OCI-LY3 (cell line): ENCODE measurements at regions not wholly inside any gene's neighbourhood (a gene's known extent, or its start where the extent isn't known, plus 50 kb on each side); places are given as distances from the start of the nearest gene placed in this dataset.

Experiments
- H2AFZ ChIP-seq: fragments of 200-600, 300-600 bp; shearing (Covaris generic); 2 replicates; pipeline ENCODE4 v1.6.0; 2014; ENCODE audit warnings: antibody characterized with exemption, low read depth, low read length
- H3K27ac ChIP-seq: fragments of 200-600, 300-600 bp; sonication (generic); 2 replicates; pipeline ENCODE4 v1.5.1; 2014; ENCODE audit warnings: mild to moderate bottlenecking, low read length, moderate library complexity, mixed read lengths
- H3K27me3 ChIP-seq: fragments of 200-600, 300-600 bp; sonication (generic); 2 replicates; pipeline ENCODE4 v1.6.1; 2014; ENCODE audit warnings: low read depth, low read length, mixed read lengths
- H3K36me3 ChIP-seq: fragments of 200-600, 300-600 bp; sonication (generic); replicated peaks from 2 replicates; pipeline ENCODE3; 2014; ENCODE audit warnings: low read depth, low read length, mixed read lengths
- H3K4me1 ChIP-seq: fragments of 300-600, 200-600 bp; sonication (generic); 2 replicates; pipeline ENCODE4 v1.6.1; 2014; ENCODE audit warnings: low read length, mixed read lengths
- H3K4me2 ChIP-seq: fragments of 200-600, 300-600 bp; sonication (generic); 2 replicates; pipeline ENCODE4 v1.6.1; 2014; ENCODE audit warnings: low read length, mixed read lengths
- H3K4me3 ChIP-seq: fragments of 300-600, 200-600 bp; sonication (generic); 2 replicates; pipeline ENCODE4 v1.5.1; 2014; ENCODE audit warnings: antibody characterized with exemption, mild to moderate bottlenecking, low read length, moderate library complexity
- H3K79me2 ChIP-seq: fragments of 300-600, 200-600 bp; shearing (Covaris generic); 2 replicates; pipeline ENCODE4 v1.6.1; 2014; ENCODE audit warnings: mild to moderate bottlenecking, low read length, mixed read lengths
- H3K9ac ChIP-seq: fragments of 300-600, 200-600 bp; shearing (Covaris generic); 2 replicates; pipeline ENCODE4 v1.6.0; 2014; ENCODE audit warnings: mild to moderate bottlenecking, low read length, moderate library complexity
- H3K9me3 ChIP-seq: fragments of 200-600, 300-600 bp; shearing (Covaris generic); 2 replicates; pipeline ENCODE4 v1.6.1; 2014; ENCODE audit warnings: low read length, mixed read lengths; ENCODE audit not compliant: insufficient read depth
- H4K20me1 ChIP-seq: fragments of 200-600, 300-600 bp; sonication (generic); 2 replicates; pipeline ENCODE4 v1.6.1; 2016; ENCODE audit warnings: low read length, mixed read lengths; ENCODE audit not compliant: insufficient read depth
- CTCF ChIP-seq: fragments of 200-600, 300-600 bp; sonication (generic); IDR thresholded peaks from 2 replicates; pipeline ENCODE4 v1.5.1; 2014; ENCODE audit warnings: antibody characterized with exemption, low read length, low read depth
- EZH2phosphoT487 ChIP-seq: fragments of 200-600 bp; shearing (Covaris generic); IDR thresholded peaks from 2 replicates; pipeline ENCODE4 v1.6.1; 2018; ENCODE audit warnings: antibody characterized with exemption, mixed run types, low read depth

GRCh38 chr4:96383349-96383748 lies 543.5 kb downstream of the PDHA2 start:
- H4K20me1 ChIP-seq, result no peaks in the 10 kb centered on the region
- no peaks in the 10 kb centered on the region for H3K27me3 ChIP-seq
- H3K9me3 ChIP-seq, result no peaks in the 10 kb centered on the region
- no peaks in the 10 kb centered on the region for H3K4me1 ChIP-seq
- no peak overlapping the region for H3K27ac ChIP-seq
- H3K4me3 ChIP-seq, result no peak overlapping the region
- no peak overlapping the region for H3K9ac ChIP-seq
- H3K79me2 ChIP-seq, result no peaks in the 10 kb centered on the region
- no peaks in the 10 kb centered on the region for H3K36me3 ChIP-seq
- H3K4me2 ChIP-seq, result no peak overlapping the region
- TF ChIP-seq CTCF (no peak), EZH2phosphoT487 (no peak)
- no peak overlapping the region for H2AFZ ChIP-seq

DNA sequence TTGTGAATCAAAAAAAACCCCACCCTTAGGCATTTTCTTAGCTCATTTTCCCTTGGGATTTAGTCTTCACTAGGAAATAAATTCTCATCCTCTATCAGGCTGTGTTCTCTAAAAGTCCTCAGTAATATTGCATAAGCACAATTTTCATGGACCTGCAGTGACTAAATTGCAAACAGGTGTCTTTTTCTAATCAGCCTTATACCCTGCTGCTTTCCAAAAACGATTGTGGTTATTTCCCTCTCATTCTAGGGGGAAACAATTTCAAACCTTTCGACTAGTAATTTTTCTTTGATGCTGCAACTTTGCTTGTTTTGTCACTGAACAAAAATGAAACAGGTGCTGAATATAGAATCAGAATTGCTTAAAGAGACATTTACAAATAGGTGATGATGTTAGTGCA lies 549.9 kb downstream of the PDHA2 start:
- Histone ChIP-seq H3K27me3 (no peaks in the 10 kb centered on the region), H3K36me3 (no peaks in the 10 kb centered on the region), H3K27ac (no peak overlapping the region), H3K4me2 (no peak overlapping the region), H3K4me1 (no peaks in the 10 kb centered on the region), H3K9me3 (no peaks in the 10 kb centered on the region), H2AFZ (no peak overlapping the region), H3K4me3 (no peak overlapping the region), H3K79me2 (no peaks in the 10 kb centered on the region), H4K20me1 (no peaks in the 10 kb centered on the region), H3K9ac (no peak overlapping the region)
- TF ChIP-seq EZH2phosphoT487 (no peak), CTCF (no peak)

DNA sequence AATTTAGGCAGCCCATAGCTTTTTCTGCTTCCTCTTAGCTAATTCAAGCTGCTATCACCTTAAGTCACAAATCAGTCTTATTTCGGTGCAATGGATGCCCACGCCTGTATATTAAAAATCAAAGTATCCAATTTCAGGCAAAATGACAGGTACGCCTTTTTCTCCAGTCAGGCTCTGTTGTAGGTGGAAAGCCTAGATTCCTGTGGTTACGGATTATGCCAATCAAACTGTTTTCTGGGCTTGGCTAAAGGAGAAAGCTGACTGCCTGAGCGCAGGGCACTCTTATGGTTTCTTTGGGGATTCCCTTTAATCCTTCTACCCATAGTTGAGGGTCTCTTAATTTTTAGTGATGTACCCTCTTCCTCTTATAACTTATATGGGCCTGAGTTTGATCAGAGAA lies 550.5 kb downstream of the PDHA2 start:
- no peak overlapping the region for H3K9ac ChIP-seq
- H2AFZ ChIP-seq, result no peak overlapping the region
- no peaks in the 10 kb centered on the region for H4K20me1 ChIP-seq
- H3K27me3 ChIP-seq, result no peaks in the 10 kb centered on the region
- no peak for TF ChIP-seq EZH2phosphoT487
- no peak for TF ChIP-seq CTCF
- H3K4me1 ChIP-seq, result no peaks in the 10 kb centered on the region
- H3K4me3 ChIP-seq, result no peak overlapping the region
- no peaks in the 10 kb centered on the region for H3K79me2 ChIP-seq
- no peaks in the 10 kb centered on the region for H3K36me3 ChIP-seq
- H3K27ac ChIP-seq, result no peak overlapping the region
- no peak overlapping the region for H3K4me2 ChIP-seq
- H3K9me3 ChIP-seq, result no peaks in the 10 kb centered on the region

DNA sequence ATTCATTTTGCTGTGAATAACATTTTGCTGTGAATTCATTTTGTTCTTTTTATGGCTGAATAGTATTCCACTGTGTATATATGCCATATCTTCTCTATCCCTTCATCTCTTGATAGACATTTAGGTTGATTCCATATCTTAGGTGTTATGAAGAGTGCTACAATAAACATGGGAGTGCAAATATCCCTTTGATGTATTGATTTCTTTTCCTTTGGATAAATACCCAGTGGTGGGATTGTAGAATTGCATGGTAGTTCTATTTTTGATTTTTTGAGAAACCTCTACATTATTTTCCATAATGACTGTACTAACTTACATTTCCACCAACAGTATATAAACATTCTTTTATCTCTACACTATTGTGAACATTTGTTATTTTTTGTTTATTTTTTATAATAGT lies 555.9 kb downstream of the PDHA2 start:
- H3K27ac ChIP-seq, result no peak overlapping the region
- no peak overlapping the region for H3K4me2 ChIP-seq
- H3K27me3 ChIP-seq, result no peaks in the 10 kb centered on the region
- no peaks in the 10 kb centered on the region for H3K36me3 ChIP-seq
- H3K9ac ChIP-seq, result no peak overlapping the region
- TF ChIP-seq EZH2phosphoT487 (no peak), CTCF (no peak)
- H3K79me2 ChIP-seq, result no peaks in the 10 kb centered on the region
- H3K4me1 ChIP-seq, result no peaks in the 10 kb centered on the region
- no peak overlapping the region for H2AFZ ChIP-seq
- no peaks in the 10 kb centered on the region for H4K20me1 ChIP-seq
- H3K9me3 ChIP-seq, result no peaks in the 10 kb centered on the region
- H3K4me3 ChIP-seq, result no peak overlapping the region
